Upper lobe of left lung (tissue), 6 donors: ENCODE measurements at regions not wholly inside any gene's neighbourhood (a gene's known extent, or its start where the extent isn't known, plus 50 kb on each side); places are given as distances from the start of the nearest gene placed in this dataset.
"Not testable (repeated sequence)": the region's sequence is repeated elsewhere in the genome, so short reads cannot be mapped to it uniquely, and the experiment has no call there.

Source experiments
- ATAC-seq, 2 donors: fragments of 200-7000 bp; cut with Tn5 transposase; one replicate each; pipeline ENCODE4 v1.9.1; 2022; ENCODE audit warnings: mild to moderate bottlenecking in 2 of 2, moderate library complexity in 2 of 2; ENCODE audit not compliant: low FRiP score in 2 of 2
- DNase-seq, 2 donors: peaks; one replicate each; pipeline ENCODE4 v3.0.0-alpha.2; 2019 to 2020
- H3K27ac ChIP-seq, 4 donors: fragments of 200-600 bp; sonication (generic); one replicate each; pipeline ENCODE4 v1.5.1; 2016 to 2019
- H3K27me3 ChIP-seq, 4 donors: fragments of 200-600 bp; sonication (generic); one replicate each; pipeline ENCODE4 v1.5.1; 2017 to 2019
- H3K36me3 ChIP-seq, 4 donors: fragments of 200-600 bp; sonication (generic); one replicate each; pipeline ENCODE4 v1.5.1; 2016 to 2019
- H3K4me1 ChIP-seq, 4 donors: fragments of 200-600 bp; sonication (generic); one replicate each; pipeline ENCODE4 v1.5.1; 2018 to 2019
- H3K4me3 ChIP-seq, 4 donors: fragments of 200-600 bp; sonication (generic); one replicate each; pipeline ENCODE4 v1.5.1; 2017 to 2019; ENCODE audit warnings: mild to moderate bottlenecking in 2 of 4, moderate library complexity in 1 of 4
- H3K9me3 ChIP-seq, 4 donors: fragments of 200-600 bp; sonication (generic); one replicate each; pipeline ENCODE4 v1.5.1; 2018 to 2019
- EP300 ChIP-seq, 4 donors: sonication (generic); formaldehyde crosslinking; IDR thresholded peaks; one replicate each; pipeline ENCODE4 v1.5.1; 2017; ENCODE audit warnings: antibody characterized with exemption in 4 of 4, control low read depth in 2 of 4
- POLR2A ChIP-seq, 4 donors: fragments of 450-650 bp; IDR thresholded peaks; one replicate each; pipeline ENCODE4 v1.5.1; 2016 to 2017; ENCODE audit warnings: antibody characterized with exemption in 4 of 4, mild to moderate bottlenecking in 2 of 4
- POLR2AphosphoS5 ChIP-seq, 2 donors: sonication (generic); formaldehyde crosslinking; IDR thresholded peaks; one replicate each; pipeline ENCODE4 v1.5.1; 2017; ENCODE audit warnings: antibody characterized with exemption in 2 of 2
- WGBS, 2 donors: methylation state at CpG; one replicate each; pipeline ENCODE4 v1.1.5; 2017 to 2018; 5-methylcytosine and 5-hydroxymethylcytosine counted together
- TF ChIP-seq, protein P1 (sequence below), 6 experiments: fragments of 450-650 bp in 4 of 6; fragments of 200-600 bp in 2 of 6; sonication (generic) in 2 of 6; IDR thresholded peaks; one replicate each; pipeline ENCODE4 v1.5.1; 2016 to 2019; ENCODE audit warnings: antibody characterized with exemption in 6 of 6
- donor health status: DM: no; HTN: no; CAD: no; lungs with moderate emphysema.
- donor health status: DM: no; HTN: yes; CAD: no; lungs with severe emphysema.

DNA sequence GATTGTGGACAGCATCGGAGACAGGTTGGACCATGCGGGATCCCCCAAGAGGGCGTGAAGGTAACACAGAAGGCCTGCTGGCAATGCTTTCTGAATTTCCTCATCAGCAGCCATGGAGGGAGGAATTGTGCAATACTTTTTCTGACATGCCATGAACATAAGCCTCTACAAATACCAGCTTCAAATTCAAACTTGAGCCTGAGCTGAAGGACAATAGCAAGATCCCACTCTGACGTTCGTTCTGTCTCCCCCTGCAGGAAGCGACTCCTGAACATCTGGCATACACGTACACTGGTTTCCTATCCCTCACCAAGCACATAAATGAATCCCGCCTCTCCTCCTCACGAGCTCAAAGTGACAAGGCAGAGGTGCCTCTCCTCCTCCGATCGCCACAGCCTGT is 312.2 kb downstream of the BRD1 start:
- Histone ChIP-seq H3K4me3 (no peak overlapping the region), H3K4me1 (peaks cover 0 to 5% (median 0%) of the 10 kb centered on the region in 4 donors), H3K27me3 (no peaks in the 10 kb centered on the region), H3K36me3 (no peaks in the 10 kb centered on the region), H3K27ac (no peak overlapping the region), H3K9me3 (peaks cover 0 to 7% (median 5%) of the 10 kb centered on the region in 4 donors)
- no peak for ATAC-seq
- 66 to 83% methylated on average over 11 of the region's 11 CpGs for WGBS, 2 donors
- TF ChIP-seq POLR2A (IDR thresholded peaks at IDR 0.05) (no peak), POLR2AphosphoS5 (IDR thresholded peaks at IDR 0.05) (no peak), EP300 (IDR thresholded peaks at IDR 0.05) (no peak)
- TF ChIP-seq, protein P1, sequence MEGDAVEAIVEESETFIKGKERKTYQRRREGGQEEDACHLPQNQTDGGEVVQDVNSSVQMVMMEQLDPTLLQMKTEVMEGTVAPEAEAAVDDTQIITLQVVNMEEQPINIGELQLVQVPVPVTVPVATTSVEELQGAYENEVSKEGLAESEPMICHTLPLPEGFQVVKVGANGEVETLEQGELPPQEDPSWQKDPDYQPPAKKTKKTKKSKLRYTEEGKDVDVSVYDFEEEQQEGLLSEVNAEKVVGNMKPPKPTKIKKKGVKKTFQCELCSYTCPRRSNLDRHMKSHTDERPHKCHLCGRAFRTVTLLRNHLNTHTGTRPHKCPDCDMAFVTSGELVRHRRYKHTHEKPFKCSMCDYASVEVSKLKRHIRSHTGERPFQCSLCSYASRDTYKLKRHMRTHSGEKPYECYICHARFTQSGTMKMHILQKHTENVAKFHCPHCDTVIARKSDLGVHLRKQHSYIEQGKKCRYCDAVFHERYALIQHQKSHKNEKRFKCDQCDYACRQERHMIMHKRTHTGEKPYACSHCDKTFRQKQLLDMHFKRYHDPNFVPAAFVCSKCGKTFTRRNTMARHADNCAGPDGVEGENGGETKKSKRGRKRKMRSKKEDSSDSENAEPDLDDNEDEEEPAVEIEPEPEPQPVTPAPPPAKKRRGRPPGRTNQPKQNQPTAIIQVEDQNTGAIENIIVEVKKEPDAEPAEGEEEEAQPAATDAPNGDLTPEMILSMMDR (IDR thresholded peaks at IDR 0.05): no peak
- no peak for DNase-seq

DNA sequence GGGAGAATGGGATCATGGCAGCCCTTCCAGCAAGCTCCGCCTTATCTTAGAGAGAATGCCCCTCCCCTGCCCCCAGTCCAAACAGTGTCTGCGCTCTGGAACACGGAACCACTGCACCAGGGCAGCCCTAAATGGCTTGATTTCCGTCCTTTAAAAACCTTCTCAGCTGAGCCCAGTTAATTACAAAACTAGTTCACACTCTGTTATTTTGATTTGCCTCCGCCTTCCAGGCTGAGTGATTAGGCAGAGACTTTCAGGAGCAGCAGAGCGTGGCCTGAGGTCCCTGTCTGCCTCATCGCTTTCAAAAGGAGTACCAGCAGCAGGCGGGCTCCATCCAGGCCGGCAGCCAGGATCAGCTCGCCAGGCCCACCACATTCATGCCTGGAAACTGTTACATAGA is 313.0 kb downstream of the BRD1 start:
- peaks cover 0 to 5% (median 0%) of the 10 kb centered on the region in 4 donors for H3K4me1 ChIP-seq
- TF ChIP-seq, protein P1 (IDR thresholded peaks at IDR 0.05): no peak
- TF ChIP-seq EP300 (IDR thresholded peaks at IDR 0.05) (no peak), POLR2AphosphoS5 (IDR thresholded peaks at IDR 0.05) (no peak), POLR2A (IDR thresholded peaks at IDR 0.05) (no peak)
- 90 to 94% methylated on average over 9 to 10 of the region's 10 CpGs for WGBS, 2 donors
- no peaks in the 10 kb centered on the region for H3K27me3 ChIP-seq
- H3K9me3 ChIP-seq: peaks cover 0 to 5% (median 4%) of the 10 kb centered on the region in 4 donors
- H3K4me3 ChIP-seq: no peak overlapping the region
- no peak overlapping the region for H3K27ac ChIP-seq
- ATAC-seq (no peak), DNase-seq (no peak)
- no peaks in the 10 kb centered on the region for H3K36me3 ChIP-seq

DNA sequence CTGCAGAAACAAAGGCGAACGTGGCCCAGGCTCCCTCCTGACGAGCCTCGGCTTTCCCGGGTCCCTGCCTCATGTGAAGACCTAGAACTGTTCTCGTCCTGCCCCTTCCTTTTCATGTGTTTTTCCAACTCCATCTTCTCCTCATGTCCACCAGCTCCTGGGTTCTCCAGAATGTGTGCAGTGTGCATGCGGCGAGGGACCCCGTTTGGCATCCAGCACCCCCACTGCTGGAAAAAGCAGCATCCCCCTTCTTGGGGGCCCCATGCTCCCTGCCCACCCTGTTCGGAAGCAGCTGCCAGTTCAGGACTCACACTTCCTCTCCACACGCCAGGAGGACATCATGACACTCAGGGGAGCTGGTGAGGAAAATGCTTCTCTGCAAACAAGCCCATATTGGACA is 313.5 kb downstream of the BRD1 start:
- no peak for TF ChIP-seq POLR2AphosphoS5 (IDR thresholded peaks at IDR 0.05)
- TF ChIP-seq, protein P1 (IDR thresholded peaks at IDR 0.05): no peak
- TF ChIP-seq EP300 (IDR thresholded peaks at IDR 0.05): no peak
- no peak for TF ChIP-seq POLR2A (IDR thresholded peaks at IDR 0.05)
- 93% methylated on average over 11 of the region's 11 CpGs for WGBS, 2 donors
- H3K4me3 ChIP-seq: no peak overlapping the region
- peaks cover 0 to 5% (median 4%) of the 10 kb centered on the region in 4 donors for H3K9me3 ChIP-seq
- ATAC-seq: no peak
- no peak for DNase-seq
- H3K4me1 ChIP-seq: peaks cover 0 to 5% (median 0%) of the 10 kb centered on the region in 4 donors
- no peaks in the 10 kb centered on the region for H3K36me3 ChIP-seq
- H3K27me3 ChIP-seq: no peaks in the 10 kb centered on the region
- no peak overlapping the region for H3K27ac ChIP-seq

DNA sequence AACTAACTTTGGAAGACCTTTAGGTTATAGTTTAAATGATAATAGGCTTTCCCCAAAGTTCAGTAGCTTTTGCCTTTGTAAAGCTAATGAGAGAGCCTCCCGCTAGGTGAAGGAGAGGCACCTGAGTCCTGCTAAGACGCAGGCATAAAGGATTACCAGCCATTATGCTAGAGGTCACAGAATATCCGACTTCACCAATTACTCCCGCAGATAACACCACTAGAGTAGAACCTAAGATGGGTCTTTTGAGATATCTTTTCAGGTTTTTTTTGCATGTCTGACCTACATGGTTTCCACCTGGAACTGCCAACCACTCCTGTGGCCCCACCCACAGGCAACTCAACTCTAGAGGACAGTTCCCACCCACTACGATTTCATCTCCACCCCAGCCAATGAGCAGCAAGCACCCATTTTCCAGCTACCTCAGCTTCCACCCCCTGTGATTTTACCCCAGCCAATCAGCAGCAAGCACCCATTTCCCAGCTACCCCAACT is 314.3 kb downstream of the BRD1 start:
- Histone ChIP-seq H3K36me3 (no peaks in the 10 kb centered on the region), H3K4me1 (peaks cover 0 to 5% (median 0%) of the 10 kb centered on the region in 4 donors), H3K27ac (no peak overlapping the region), H3K27me3 (no peaks in the 10 kb centered on the region), H3K9me3 (peaks cover 0 to 5% (median 4%) of the 10 kb centered on the region in 4 donors), H3K4me3 (no peak overlapping the region)
- TF ChIP-seq POLR2A (IDR thresholded peaks at IDR 0.05) (no peak), EP300 (IDR thresholded peaks at IDR 0.05) (no peak), POLR2AphosphoS5 (IDR thresholded peaks at IDR 0.05) (no peak)
- TF ChIP-seq, protein P1 (IDR thresholded peaks at IDR 0.05): no peak
- ATAC-seq: no peak
- DNase-seq: no peak
- 91 to 92% methylated on average over 5 of the region's 5 CpGs for WGBS, 2 donors

DNA sequence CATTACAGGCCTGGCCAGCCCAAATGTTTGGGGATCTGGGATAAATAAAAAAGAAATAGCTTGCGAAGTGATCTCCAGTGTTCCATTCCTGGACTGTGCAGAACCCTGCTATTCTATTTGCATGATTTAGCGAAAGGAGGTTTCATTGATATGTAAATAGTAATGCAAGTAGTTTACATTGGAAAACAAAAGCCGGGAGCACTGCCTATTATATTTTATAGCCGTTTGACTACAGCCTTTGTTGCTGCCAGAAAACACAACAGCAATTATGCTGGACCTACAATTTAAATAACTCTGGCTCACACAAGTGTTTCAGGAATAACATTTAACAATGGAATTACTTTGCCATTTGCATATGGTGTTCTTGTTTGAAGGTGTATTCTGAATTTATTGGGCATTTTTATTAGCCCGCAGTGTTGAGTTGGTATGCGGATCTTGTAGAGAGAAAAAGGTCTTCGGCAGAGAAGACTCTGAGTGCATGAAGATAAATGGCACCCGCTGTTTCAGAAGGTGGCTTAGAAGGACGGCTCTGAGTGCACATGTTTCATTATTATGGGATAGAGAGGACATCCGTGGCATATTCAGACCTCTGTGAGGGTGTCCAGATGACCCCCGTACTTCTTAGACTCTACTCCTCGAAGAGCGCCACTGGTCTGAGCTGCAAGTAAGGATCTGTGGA is 315.0 kb downstream of the BRD1 start:
- H3K4me3 ChIP-seq: no peak overlapping the region
- 69 to 79% methylated on average over 13 of the region's 13 CpGs for WGBS, 2 donors
- no peak for DNase-seq

DNA sequence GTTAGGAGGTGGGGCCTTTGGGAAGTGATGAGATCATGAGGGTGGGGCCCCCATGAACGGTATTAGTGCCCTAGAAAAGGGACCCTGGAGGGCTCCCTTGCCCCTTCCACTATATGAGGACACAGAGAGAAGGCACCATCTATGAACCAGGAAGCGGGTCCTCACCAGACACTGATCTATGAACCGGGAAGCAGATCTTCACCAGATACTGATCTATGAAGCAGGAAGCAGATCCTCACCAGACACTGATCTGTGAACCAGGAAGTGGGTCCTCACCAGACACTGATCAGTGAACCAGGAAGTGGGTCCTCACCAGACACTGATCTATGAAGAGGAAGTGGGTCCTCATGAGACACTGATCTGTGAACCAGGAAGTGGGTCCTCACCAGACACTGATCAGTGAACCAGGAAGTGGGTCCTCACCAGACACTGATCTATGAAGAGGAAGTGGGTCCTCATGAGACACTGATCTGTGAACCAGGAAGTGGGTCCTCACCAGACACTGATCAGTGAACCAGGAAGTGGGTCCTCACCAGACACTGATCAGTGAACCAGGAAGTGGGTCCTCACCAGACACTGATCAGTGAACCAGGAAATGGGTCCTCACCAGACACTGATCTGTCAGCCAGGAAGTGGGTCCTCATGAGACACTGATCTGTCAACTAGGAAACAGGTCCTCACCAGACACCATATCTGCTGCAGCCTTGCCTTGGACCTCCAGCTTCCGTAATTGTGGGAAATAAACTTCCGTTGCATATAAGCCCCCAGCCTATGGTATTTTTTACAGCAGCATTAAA is 316.1 kb downstream of the BRD1 start:
- not testable (repeated sequence) for ATAC-seq, H3K36me3 ChIP-seq, H3K4me1 ChIP-seq, DNase-seq, H3K4me3 ChIP-seq, H3K27ac ChIP-seq, H3K9me3 ChIP-seq, H3K27me3 ChIP-seq
- WGBS, 2 donors: 85 to 90% methylated on average over 4 to 5 of the region's 5 CpGs

More for the DNA sequence above, 315.0 kb downstream of the BRD1 start:
- Histone ChIP-seq H3K9me3 (peaks cover 0 to 5% (median 4%) of the 10 kb centered on the region in 4 donors), H3K27me3 (no peaks in the 10 kb centered on the region), H3K4me1 (peaks cover 0 to 5% (median 0%) of the 10 kb centered on the region in 4 donors), H3K27ac (no peak overlapping the region), H3K36me3 (no peaks in the 10 kb centered on the region)
- TF ChIP-seq, protein P1 (IDR thresholded peaks at IDR 0.05): no peak
- TF ChIP-seq POLR2AphosphoS5 (IDR thresholded peaks at IDR 0.05) (no peak), POLR2A (IDR thresholded peaks at IDR 0.05) (no peak), EP300 (IDR thresholded peaks at IDR 0.05) (no peak)
- no peak for ATAC-seq
